Endodermal cell (in vitro differentiated cells): ENCODE measurements at regions not wholly inside any gene's neighbourhood (a gene's known extent, or its start where the extent isn't known, plus 50 kb on each side); places are given as distances from the start of the nearest gene placed in this dataset.

Source experiments
- DNase-seq: peaks from one replicate; pipeline ENCODE4 v3.0.0-alpha.2; 2017
- H3K27ac ChIP-seq: 2 replicates; pipeline ENCODE4 v1.5.1; 2013; ENCODE audit warnings: mild to moderate bottlenecking, low read depth, low read length, moderate library complexity
- H3K27me3 ChIP-seq: 2 replicates; pipeline ENCODE4 v1.6.1; 2013; ENCODE audit warnings: mild to moderate bottlenecking, low read length, moderate library complexity; ENCODE audit not compliant: insufficient read depth, control insufficient read depth, poor library complexity, severe bottlenecking
- H3K36me3 ChIP-seq: 2 replicates; pipeline ENCODE4 v1.7.0; 2013; ENCODE audit warnings: mild to moderate bottlenecking, low read length, moderate library complexity; ENCODE audit not compliant: control insufficient read depth, insufficient read depth
- H3K4me1 ChIP-seq: one replicate; pipeline ENCODE4 v1.7.0; 2013; ENCODE audit warnings: low read length; ENCODE audit not compliant: control insufficient read depth, insufficient read depth
- H3K4me3 ChIP-seq: 2 replicates; pipeline ENCODE4 v1.5.1; 2013; ENCODE audit warnings: mild to moderate bottlenecking, low read length, moderate library complexity
- H3K9ac ChIP-seq: 2 replicates; pipeline ENCODE4 v1.6.1; 2013; ENCODE audit warnings: mild to moderate bottlenecking, low read length, moderate library complexity; ENCODE audit not compliant: poor library complexity, severe bottlenecking; ENCODE audit errors: extremely low read depth
- H3K9me3 ChIP-seq: 2 replicates; pipeline ENCODE4 v1.6.1; 2013; ENCODE audit warnings: mild to moderate bottlenecking, low read length, moderate library complexity; ENCODE audit not compliant: control insufficient read depth
- H3K27ac Mint-ChIP-seq: 2 replicates; pipeline ENCODE4 v1.8.0; 2020; ENCODE audit warnings: mixed read lengths
- H3K27me3 Mint-ChIP-seq: 2 replicates; pipeline ENCODE4 v1.8.0; 2021; ENCODE audit warnings: mild to moderate bottlenecking, mixed read lengths; ENCODE audit not compliant: insufficient read depth
- H3K36me3 Mint-ChIP-seq: 2 replicates; pipeline ENCODE4 v1.8.0; 2020; ENCODE audit warnings: low read depth, mixed read lengths
- H3K4me1 Mint-ChIP-seq: 2 replicates; pipeline ENCODE4 v1.8.0; 2020; ENCODE audit warnings: mixed read lengths
- H3K4me3 Mint-ChIP-seq: 2 replicates; pipeline ENCODE4 v1.8.0; 2020; ENCODE audit warnings: mild to moderate bottlenecking, moderate library complexity, mixed read lengths
- H3K9me3 Mint-ChIP-seq: 2 replicates; pipeline ENCODE4 v1.8.0; 2020; ENCODE audit warnings: mild to moderate bottlenecking, mixed read lengths
- WGBS, 2 experiments: methylation state at CpG; one replicate each; pipeline versions ENCODE4 v1.1.5 to v1.1.7; 2013; ENCODE audit warnings: missing lambda C conversion rate in 2 of 2, mixed read lengths in 1 of 2; ENCODE audit not compliant: insufficient coverage in 1 of 2, insufficient read length in 1 of 2; 5-methylcytosine and 5-hydroxymethylcytosine counted together
- TF ChIP-seq, protein P1 (sequence below): fragments of 200-600 bp; sonication (generic); conservative IDR thresholded peaks from 2 replicates; pipeline ENCODE4 v1.5.0; 2021; ENCODE audit warnings: antibody characterized with exemption, mild to moderate bottlenecking

DNA sequence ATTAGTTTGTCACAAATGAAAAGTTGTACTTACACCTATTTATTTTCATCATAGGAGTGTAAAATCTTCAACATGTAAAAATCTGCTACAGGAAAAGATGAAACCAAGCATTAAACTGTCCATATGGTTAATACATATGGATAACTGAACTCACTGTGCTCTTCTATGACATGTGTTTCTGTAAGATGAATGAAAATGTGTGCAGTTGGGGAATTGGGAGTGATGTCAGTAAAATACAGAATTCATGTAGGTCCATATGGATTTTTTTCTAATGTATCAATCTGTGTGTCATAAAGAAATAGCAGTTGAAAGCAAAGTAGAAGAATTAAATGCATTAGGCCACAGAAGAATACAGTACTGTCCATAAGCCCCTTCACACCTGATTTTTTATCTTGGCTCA is 178.4 kb upstream of the COL3A1 start:
- no peaks in the 10 kb centered on the region for H3K9me3 ChIP-seq
- H3K4me1 ChIP-seq = no peaks in the 10 kb centered on the region
- H3K36me3 ChIP-seq = no peaks in the 10 kb centered on the region
- H3K4me1 Mint-ChIP-seq = no peaks in the 10 kb centered on the region
- H3K9ac ChIP-seq = no peak overlapping the region
- TF ChIP-seq, protein P1, sequence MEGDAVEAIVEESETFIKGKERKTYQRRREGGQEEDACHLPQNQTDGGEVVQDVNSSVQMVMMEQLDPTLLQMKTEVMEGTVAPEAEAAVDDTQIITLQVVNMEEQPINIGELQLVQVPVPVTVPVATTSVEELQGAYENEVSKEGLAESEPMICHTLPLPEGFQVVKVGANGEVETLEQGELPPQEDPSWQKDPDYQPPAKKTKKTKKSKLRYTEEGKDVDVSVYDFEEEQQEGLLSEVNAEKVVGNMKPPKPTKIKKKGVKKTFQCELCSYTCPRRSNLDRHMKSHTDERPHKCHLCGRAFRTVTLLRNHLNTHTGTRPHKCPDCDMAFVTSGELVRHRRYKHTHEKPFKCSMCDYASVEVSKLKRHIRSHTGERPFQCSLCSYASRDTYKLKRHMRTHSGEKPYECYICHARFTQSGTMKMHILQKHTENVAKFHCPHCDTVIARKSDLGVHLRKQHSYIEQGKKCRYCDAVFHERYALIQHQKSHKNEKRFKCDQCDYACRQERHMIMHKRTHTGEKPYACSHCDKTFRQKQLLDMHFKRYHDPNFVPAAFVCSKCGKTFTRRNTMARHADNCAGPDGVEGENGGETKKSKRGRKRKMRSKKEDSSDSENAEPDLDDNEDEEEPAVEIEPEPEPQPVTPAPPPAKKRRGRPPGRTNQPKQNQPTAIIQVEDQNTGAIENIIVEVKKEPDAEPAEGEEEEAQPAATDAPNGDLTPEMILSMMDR = no peak
- no peak for DNase-seq
- no peak overlapping the region for H3K27ac Mint-ChIP-seq
- no peak overlapping the region for H3K4me3 ChIP-seq
- no peaks in the 10 kb centered on the region for H3K9me3 Mint-ChIP-seq
- H3K4me3 Mint-ChIP-seq = no peak overlapping the region
- H3K36me3 Mint-ChIP-seq = no peaks in the 10 kb centered on the region
- H3K27ac ChIP-seq = no peak overlapping the region
- no peaks in the 10 kb centered on the region for H3K27me3 ChIP-seq
- no peaks in the 10 kb centered on the region for H3K27me3 Mint-ChIP-seq

DNA sequence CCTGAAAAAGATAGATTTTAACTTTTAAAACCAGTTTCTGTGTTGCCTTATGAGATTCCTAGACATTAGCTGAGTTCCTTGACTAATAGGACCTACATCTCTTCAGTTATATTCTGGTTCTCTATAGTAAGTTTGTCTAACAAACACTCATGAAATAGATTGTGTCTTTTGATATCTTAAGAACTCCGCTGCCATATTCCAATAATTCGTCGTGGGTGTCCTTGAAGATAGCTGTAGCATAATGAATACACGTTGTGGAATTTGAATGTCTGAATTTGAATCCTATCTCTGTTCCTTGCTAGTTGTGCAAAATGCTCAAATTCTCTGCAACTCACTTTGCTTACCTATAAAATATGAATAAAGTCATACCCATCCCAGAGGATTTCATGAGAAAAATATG is 176.8 kb upstream of the COL3A1 start:
- H3K27ac Mint-ChIP-seq = no peak overlapping the region

DNA sequence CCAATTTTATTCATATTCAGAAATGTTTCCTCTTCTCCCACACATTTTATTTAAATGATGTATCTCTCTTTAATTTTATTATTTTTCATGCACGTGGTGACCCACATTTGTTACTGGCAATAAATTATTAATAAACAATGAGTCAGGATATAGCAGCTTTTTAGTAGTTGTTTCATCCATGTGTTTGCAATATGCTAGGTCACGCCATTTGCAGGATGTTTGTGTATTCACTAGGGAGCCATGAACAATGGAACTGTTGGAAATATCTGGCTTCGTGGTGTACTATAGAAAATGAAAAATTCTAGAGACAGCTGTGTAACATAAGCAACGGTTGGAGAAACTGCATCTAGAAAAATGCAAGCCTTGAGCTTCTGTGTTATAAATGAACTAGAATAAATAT is 176.0 kb upstream of the COL3A1 start:
- peaks cover 8% of the 10 kb centered on the region for H3K9me3 Mint-ChIP-seq
- no peak overlapping the region for H3K9ac ChIP-seq
- no peak overlapping the region for H3K27ac ChIP-seq
- no peaks in the 10 kb centered on the region for H3K9me3 ChIP-seq
- no peak overlapping the region for H3K4me3 ChIP-seq
- no peak overlapping the region for H3K27ac Mint-ChIP-seq
- no peaks in the 10 kb centered on the region for H3K27me3 ChIP-seq
- no peaks in the 10 kb centered on the region for H3K36me3 ChIP-seq
- no peaks in the 10 kb centered on the region for H3K27me3 Mint-ChIP-seq
- H3K4me3 Mint-ChIP-seq = no peak overlapping the region
- 73 to 90% methylated on average over 2 to 4 of the region's 4 CpGs for WGBS, 2 experiments
- no peaks in the 10 kb centered on the region for H3K4me1 Mint-ChIP-seq
- no peak for DNase-seq
- H3K4me1 ChIP-seq = no peaks in the 10 kb centered on the region
- TF ChIP-seq, protein P1 = no peak
- no peaks in the 10 kb centered on the region for H3K36me3 Mint-ChIP-seq

More for the DNA sequence above, 176.8 kb upstream of the COL3A1 start:
- WGBS, 2 experiments = 93 to 100% methylated on average over 4 of the region's 4 CpGs
- Histone ChIP-seq H3K4me1 (no peaks in the 10 kb centered on the region), H3K9ac (no peak overlapping the region), H3K27me3 (no peaks in the 10 kb centered on the region), H3K36me3 (no peaks in the 10 kb centered on the region), H3K4me3 (no peak overlapping the region), H3K27ac (no peak overlapping the region), H3K9me3 (no peaks in the 10 kb centered on the region)
- peaks cover 2% of the 10 kb centered on the region for H3K9me3 Mint-ChIP-seq
- no peaks in the 10 kb centered on the region for H3K36me3 Mint-ChIP-seq
- no peaks in the 10 kb centered on the region for H3K4me1 Mint-ChIP-seq
- no peak overlapping the region for H3K4me3 Mint-ChIP-seq
- no peak for DNase-seq
- TF ChIP-seq, protein P1 = no peak
- no peaks in the 10 kb centered on the region for H3K27me3 Mint-ChIP-seq
